HG02938 (cell line): ENCODE measurements at regions not wholly inside any gene's neighbourhood (a gene's known extent, or its start where the extent isn't known, plus 50 kb on each side); places are given as distances from the start of the nearest gene placed in this dataset.
"Not testable (repeated sequence)": the region's sequence is repeated elsewhere in the genome, so short reads cannot be mapped to it uniquely, and the experiment has no call there.

Experiments used
- ATAC-seq: cut with Tn5 transposase; IDR thresholded peaks from one replicate; pipeline ENCODE4 v1.9.1; 2021; ENCODE audit warnings: mild to moderate bottlenecking, moderate library complexity; ENCODE audit not compliant: unreplicated experiment

- ATAC-seq = no peak
Observed at GRCh38 chr4:148575577-148575976, 133.4 kb upstream of the NR3C2 start.

GRCh38 chr4:148574911-148575310 is 132.7 kb upstream of the NR3C2 start:
- ATAC-seq = no peak

GRCh38 chr4:148574502-148574901 is 132.3 kb upstream of the NR3C2 start:
- ATAC-seq = no peak

- ATAC-seq = no peak
Observed at GRCh38 chr4:148574066-148574465, 131.9 kb upstream of the NR3C2 start.

GRCh38 chr4:148573296-148573695 is 131.1 kb upstream of the NR3C2 start:
- no peak for ATAC-seq

GRCh38 chr4:148565801-148566200 is 123.6 kb upstream of the NR3C2 start:
- ATAC-seq = no peak

- no peak for ATAC-seq
Observed at GRCh38 chr4:148563684-148564083, 121.5 kb upstream of the NR3C2 start.

- ATAC-seq = no peak
Observed at GRCh38 chr4:148561467-148561866, 119.3 kb upstream of the NR3C2 start.

GRCh38 chr4:148557793-148558192 is 115.6 kb upstream of the NR3C2 start:
- no peak for ATAC-seq

- ATAC-seq = no peak
Observed at GRCh38 chr4:148550788-148551187, 108.6 kb upstream of the NR3C2 start.

- ATAC-seq = no peak
Observed at GRCh38 chr4:148542922-148543623, 100.9 kb upstream of the NR3C2 start.

- ATAC-seq = no peak
Observed at GRCh38 chr4:148540622-148541326, 98.6 kb upstream of the NR3C2 start.

- no peak for ATAC-seq
Observed at GRCh38 chr4:148539387-148539786, 97.2 kb upstream of the NR3C2 start.

GRCh38 chr4:148533851-148534250 is 91.6 kb upstream of the NR3C2 start:
- not testable (repeated sequence) for ATAC-seq

GRCh38 chr4:148530114-148530513 is 87.9 kb upstream of the NR3C2 start:
- no peak for ATAC-seq

GRCh38 chr4:148527571-148527970 is 85.4 kb upstream of the NR3C2 start:
- ATAC-seq = no peak

- no peak for ATAC-seq
Observed at GRCh38 chr4:148522995-148523394, 80.8 kb upstream of the NR3C2 start.

GRCh38 chr4:148515248-148515647 is 73.0 kb upstream of the NR3C2 start:
- ATAC-seq = no peak

GRCh38 chr4:148514581-148514980 is 72.4 kb upstream of the NR3C2 start:
- ATAC-seq = no peak

- ATAC-seq = no peak
Observed at GRCh38 chr4:148514041-148514440, 71.8 kb upstream of the NR3C2 start.

GRCh38 chr4:148510211-148510610 is 68.0 kb upstream of the NR3C2 start:
- no peak for ATAC-seq

- ATAC-seq = no peak
Observed at GRCh38 chr4:148503681-148504080, 61.5 kb upstream of the NR3C2 start.

GRCh38 chr4:148497258-148497657 is 55.0 kb upstream of the NR3C2 start:
- no peak for ATAC-seq
